Cardiac fibroblast (primary cell): ENCODE measurements at regions not wholly inside any gene's neighbourhood (a gene's known extent, or its start where the extent isn't known, plus 50 kb on each side); places are given as distances from the start of the nearest gene placed in this dataset.
A peak's percentile ranks its signal among the peaks of the same experiment; 100 is the strongest.

Source experiments
- DNase-seq, 2 donors: peaks; one replicate each; pipeline versions ENCODE4 v3.0.0 to v3.0.0-alpha.2; 2010; ENCODE audit warnings: low read depth in 2 of 2
- H3K4me3 ChIP-seq, 2 donors: replicated peaks in 1 of 2; 1 replicate in 1 of 2; 2 replicates in 1 of 2; pipeline ENCODE4 v1.5.1; 2011; ENCODE audit warnings: low read depth in 2 of 2, low read length in 2 of 2, mild to moderate bottlenecking in 2 of 2, moderate library complexity in 1 of 2
- TF ChIP-seq, protein P1 (sequence below): IDR thresholded peaks from one replicate; pipeline ENCODE4 v1.5.1; 2011; ENCODE audit warnings: low read depth, mild to moderate bottlenecking, low read length, inconsistent platforms

- TF ChIP-seq, protein P1, sequence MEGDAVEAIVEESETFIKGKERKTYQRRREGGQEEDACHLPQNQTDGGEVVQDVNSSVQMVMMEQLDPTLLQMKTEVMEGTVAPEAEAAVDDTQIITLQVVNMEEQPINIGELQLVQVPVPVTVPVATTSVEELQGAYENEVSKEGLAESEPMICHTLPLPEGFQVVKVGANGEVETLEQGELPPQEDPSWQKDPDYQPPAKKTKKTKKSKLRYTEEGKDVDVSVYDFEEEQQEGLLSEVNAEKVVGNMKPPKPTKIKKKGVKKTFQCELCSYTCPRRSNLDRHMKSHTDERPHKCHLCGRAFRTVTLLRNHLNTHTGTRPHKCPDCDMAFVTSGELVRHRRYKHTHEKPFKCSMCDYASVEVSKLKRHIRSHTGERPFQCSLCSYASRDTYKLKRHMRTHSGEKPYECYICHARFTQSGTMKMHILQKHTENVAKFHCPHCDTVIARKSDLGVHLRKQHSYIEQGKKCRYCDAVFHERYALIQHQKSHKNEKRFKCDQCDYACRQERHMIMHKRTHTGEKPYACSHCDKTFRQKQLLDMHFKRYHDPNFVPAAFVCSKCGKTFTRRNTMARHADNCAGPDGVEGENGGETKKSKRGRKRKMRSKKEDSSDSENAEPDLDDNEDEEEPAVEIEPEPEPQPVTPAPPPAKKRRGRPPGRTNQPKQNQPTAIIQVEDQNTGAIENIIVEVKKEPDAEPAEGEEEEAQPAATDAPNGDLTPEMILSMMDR, result no peak
- peak in 1 of 2 donors; percentile 54 for DNase-seq
- H3K4me3 ChIP-seq, result no peak overlapping the region
These were observed 172.9 kb upstream of the LRIG3 start for GRCh38 chr12:59093073-59093772.

DNA sequence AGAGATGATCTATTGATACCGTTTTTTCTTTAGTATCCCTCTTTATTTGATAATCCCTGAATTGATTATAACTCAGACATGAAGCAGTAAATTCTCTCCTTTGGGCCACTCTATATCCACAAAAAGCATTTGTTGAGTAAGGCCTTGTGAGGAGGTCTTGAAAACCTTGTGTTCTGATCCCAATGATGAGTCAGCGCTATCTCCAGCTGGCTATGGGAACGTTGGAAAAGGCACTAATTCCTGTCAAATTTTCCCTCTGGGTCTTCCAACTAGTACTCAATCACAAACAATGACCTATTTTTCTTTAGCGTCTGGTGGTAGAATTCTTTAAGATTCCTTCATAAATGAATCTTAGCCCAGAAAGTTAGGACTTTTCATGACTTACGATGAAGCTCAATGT is 168.4 kb upstream of the LRIG3 start:
- TF ChIP-seq, protein P1, result no peak
- peak; percentile 27 to 54 for DNase-seq
- H3K4me3 ChIP-seq, result no peak overlapping the region

DNA sequence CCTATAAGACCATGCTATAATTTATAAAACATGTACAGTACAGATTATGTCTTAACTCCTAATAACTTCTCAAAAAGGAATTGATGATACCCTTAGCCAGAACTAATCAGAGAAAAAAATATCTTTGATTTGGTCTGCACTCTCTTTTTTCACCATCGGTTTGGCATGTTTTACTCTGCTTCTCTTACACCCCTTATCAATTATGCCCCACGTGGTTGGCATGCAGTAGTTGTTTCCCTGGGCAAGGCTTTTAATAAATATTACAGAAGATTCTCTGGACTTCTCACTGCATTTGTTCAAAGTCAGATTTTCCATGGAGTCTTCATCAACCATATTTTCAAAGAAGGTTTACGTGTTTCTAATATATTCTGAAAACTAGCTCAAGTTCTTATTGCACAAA is 167.4 kb upstream of the LRIG3 start:
- TF ChIP-seq, protein P1, result no peak
- DNase-seq, result no peak
- H3K4me3 ChIP-seq, result no peak overlapping the region

DNA sequence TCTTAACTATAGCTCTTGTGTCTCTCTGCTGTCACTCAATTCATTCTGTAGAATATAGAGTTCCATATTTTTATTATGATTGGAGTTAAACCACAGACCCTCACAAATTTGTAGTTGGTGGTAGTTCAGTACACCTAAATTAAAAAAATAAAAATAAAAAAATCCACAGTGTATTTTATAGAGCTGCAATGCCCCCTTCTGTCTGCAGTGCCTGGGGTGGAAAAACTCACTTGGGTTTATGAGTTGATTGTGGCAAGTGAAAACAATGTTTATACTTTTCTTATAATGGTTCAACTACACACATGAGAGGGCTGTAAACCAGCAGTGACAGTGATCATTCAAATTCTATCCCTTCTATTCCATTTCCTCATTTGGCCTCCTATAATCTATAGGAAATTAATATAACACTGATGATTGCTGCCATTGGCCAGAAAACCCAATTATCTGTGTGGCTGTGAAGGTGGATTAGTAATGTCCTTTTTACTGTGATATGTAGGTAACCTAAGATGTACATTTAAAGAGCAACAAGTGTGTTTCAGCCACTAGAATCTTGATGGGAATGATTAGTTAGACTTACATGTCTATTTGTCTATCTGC is 166.9 kb upstream of the LRIG3 start:
- peak; percentile 47 to 48 for DNase-seq
- TF ChIP-seq, protein P1, result peak; percentile 72
- H3K4me3 ChIP-seq, result no peak overlapping the region

- DNase-seq, result no peak
- no peak overlapping the region for H3K4me3 ChIP-seq
- TF ChIP-seq, protein P1, result no peak
These were observed 165.8 kb upstream of the LRIG3 start for GRCh38 chr12:59086126-59086525.

DNA sequence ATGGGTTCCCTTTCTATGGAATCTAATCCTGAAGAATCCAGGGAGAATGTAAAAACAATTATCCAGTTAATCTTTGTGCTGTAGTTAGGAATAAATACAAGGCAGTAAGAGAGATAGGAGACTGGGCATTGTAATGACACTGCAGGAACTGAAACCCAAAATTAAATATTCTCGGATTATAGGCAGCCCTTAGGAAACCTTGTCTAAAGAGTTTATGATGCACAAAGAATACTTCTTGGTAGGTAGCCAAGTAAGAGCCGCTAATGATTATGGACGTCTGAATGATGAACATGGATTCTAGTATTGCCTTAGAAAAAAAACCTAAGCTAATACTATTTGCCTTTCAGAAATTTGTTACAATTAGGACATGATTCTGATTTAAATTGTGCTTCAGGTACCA is 165.4 kb upstream of the LRIG3 start:
- TF ChIP-seq, protein P1, result no peak

More for the DNA sequence above, 165.4 kb upstream of the LRIG3 start:
- H3K4me3 ChIP-seq, result no peak overlapping the region
- DNase-seq, result no peak
